ENCODE measurements at regions not wholly inside any gene's neighbourhood (a gene's known extent, or its start where the extent isn't known, plus 50 kb on each side); places are given as distances from the start of the nearest gene placed in this dataset.

- TF ChIP-seq CBFB (CRISPR knock-in tag; IDR thresholded peaks at IDR 0.05; ENCODE audit: low read depth) (no peak), NFE2L1 (CRISPR knock-in tag; IDR thresholded peaks at IDR 0.05) (no peak), ZMAT4 (CRISPR knock-in tag; IDR thresholded peaks at IDR 0.05) (no peak), PRRX2 (CRISPR knock-in tag; IDR thresholded peaks at IDR 0.05) (no peak), ZNF281 (CRISPR knock-in tag; IDR thresholded peaks at IDR 0.05) (no peak), TEAD1 (CRISPR knock-in tag; IDR thresholded peaks at IDR 0.05) (no peak)
These were observed 482.9 kb upstream of the CDH11 start (continued) for GRCh38 chr16:65604771-65605170.

- Mint-ChIP-seq H3K27ac (no peak overlapping the region), H3K4me1 (peaks cover 3% of the 10 kb centered on the region), H3K9me3 (peaks cover 2% of the 10 kb centered on the region), H3K36me3 (no peaks in the 10 kb centered on the region), H3K27me3 (ENCODE audit: low read depth) (no peaks in the 10 kb centered on the region), H3K4me3 (no peak overlapping the region)
- DNase-seq (ENCODE audit: low spot score) (no peak), ATAC-seq (no peak)
- ChIA-PET POLR2A (no interaction called here), CTCF (no interaction called here)
- no peak for TF ChIP-seq CREM (CRISPR knock-in tag; IDR thresholded peaks at IDR 0.05)
- no peak for TF ChIP-seq NFYB (CRISPR knock-in tag; conservative IDR thresholded peaks at IDR 0.05; ENCODE audit: low read depth)
- no peak for TF ChIP-seq CREB1 (CRISPR knock-in tag; IDR thresholded peaks at IDR 0.05)
- TF ChIP-seq RELA (CRISPR knock-in tag; IDR thresholded peaks at IDR 0.05; ENCODE audit: borderline replicate concordance) = no peak
- TF ChIP-seq MAX (CRISPR knock-in tag; IDR thresholded peaks at IDR 0.05) = no peak
These were observed 479.9 kb upstream of the CDH11 start for GRCh38 chr16:65601781-65602180.

GRCh38 chr16:65600629-65601028, 478.8 kb upstream of the CDH11 start:
- ATAC-seq (no peak), DNase-seq (ENCODE audit: low spot score) (no peak)
- Mint-ChIP-seq H3K4me3 (no peak overlapping the region), H3K27me3 (ENCODE audit: low read depth) (no peaks in the 10 kb centered on the region), H3K27ac (no peak overlapping the region), H3K36me3 (no peaks in the 10 kb centered on the region), H3K9me3 (peaks cover 10% of the 10 kb centered on the region), H3K4me1 (no peaks in the 10 kb centered on the region)
- ChIA-PET CTCF (no interaction called here), POLR2A (no interaction called here)
- no peak for TF ChIP-seq PRDM15 (CRISPR knock-in tag; IDR thresholded peaks at IDR 0.05)
- no peak for TF ChIP-seq CREB1 (CRISPR knock-in tag; IDR thresholded peaks at IDR 0.05)
- no peak for TF ChIP-seq IRF1 (CRISPR knock-in tag; IDR thresholded peaks at IDR 0.05)
- TF ChIP-seq CREM (CRISPR knock-in tag; IDR thresholded peaks at IDR 0.05) = no peak
- TF ChIP-seq ZNF423 (CRISPR knock-in tag; IDR thresholded peaks at IDR 0.05) = no peak
- TF ChIP-seq TP53 (CRISPR knock-in tag; IDR thresholded peaks at IDR 0.05) = no peak
- no peak for TF ChIP-seq GTF2I (CRISPR knock-in tag; conservative IDR thresholded peaks at IDR 0.05)
- TF ChIP-seq ZNF219 (CRISPR knock-in tag; IDR thresholded peaks at IDR 0.05; ENCODE audit: borderline replicate concordance) = no peak
- TF ChIP-seq ZNF416 (CRISPR knock-in tag; IDR thresholded peaks at IDR 0.05) = no peak
- no peak for TF ChIP-seq JAZF1 (CRISPR knock-in tag; IDR thresholded peaks at IDR 0.05)
- no peak for TF ChIP-seq E2F5 (CRISPR knock-in tag; IDR thresholded peaks at IDR 0.05)
- TF ChIP-seq MYBL2 (CRISPR knock-in tag; IDR thresholded peaks at IDR 0.05) = no peak
- TF ChIP-seq STAT6 (CRISPR knock-in tag; conservative IDR thresholded peaks at IDR 0.05; ENCODE audit: low read depth) = no peak
- no peak for TF ChIP-seq SMAD3 (CRISPR knock-in tag; IDR thresholded peaks at IDR 0.05; ENCODE audit: borderline replicate concordance)

All from WTC11 (cell line).